H1 (cell line): ENCODE measurements at regions not wholly inside any gene's neighbourhood (a gene's known extent, or its start where the extent isn't known, plus 50 kb on each side); places are given as distances from the start of the nearest gene placed in this dataset.

Experiments
- CTCF ChIA-PET: fragments of 300-600 bp; sonication (Branson Sonifier 250); formaldehyde crosslinking; loops from one replicate; lab custom pipeline; 2021; ENCODE audit not compliant: partially characterized antibody; lab: Charles Lee
- POLR2A ChIA-PET: fragments of 300-600 bp; sonication (Branson Sonifier 250); formaldehyde crosslinking; loops from one replicate; lab custom pipeline; 2021; ENCODE audit warnings: inconsistent platforms; ENCODE audit not compliant: partially characterized antibody; lab: Charles Lee
- DNase-seq, 2 experiments: peaks; one replicate each; pipeline versions ENCODE4 v3.0.0 to v3.0.0-alpha.2; 2010 to 2022; ENCODE audit warnings: low spot score in 2 of 2, low read depth in 1 of 2, mixed read lengths in 1 of 2
- FAIRE-seq: peaks from 2 replicates; lab custom pipeline; 2011; peaks lifted over from hg19 to GRCh38; lab: Jason Lieb, UNC
- H2AFZ ChIP-seq: 2 replicates; pipeline ENCODE4 v1.8.1; 2012; ENCODE audit warnings: low read length, inconsistent platforms
- H2AK5ac ChIP-seq: 2 replicates; pipeline ENCODE4 v1.6.1; 2013; ENCODE audit warnings: low read depth, low read length
- H2BK120ac ChIP-seq: replicated peaks from 2 replicates; pipeline ENCODE3; 2013; ENCODE audit warnings: low read depth, low read length, inconsistent platforms
- H2BK12ac ChIP-seq: 2 replicates; pipeline ENCODE4 v1.6.1; 2013; ENCODE audit warnings: low read depth, low read length
- H2BK15ac ChIP-seq: 2 replicates; pipeline ENCODE4 v1.6.1; 2013; ENCODE audit warnings: low read length
- H2BK20ac ChIP-seq: 2 replicates; pipeline ENCODE4 v1.6.1; 2013; ENCODE audit warnings: low read length
- H2BK5ac ChIP-seq: 2 replicates; pipeline ENCODE4 v1.6.1; 2013; ENCODE audit warnings: low read depth, low read length
- H3K14ac ChIP-seq: 2 replicates; pipeline ENCODE4 v1.6.1; 2013; ENCODE audit warnings: inconsistent platforms; ENCODE audit not compliant: insufficient read length
- H3K18ac ChIP-seq: 2 replicates; pipeline ENCODE4 v1.6.1; 2013; ENCODE audit warnings: low read length; ENCODE audit errors: extremely low read depth
- H3K23ac ChIP-seq: 2 replicates; pipeline ENCODE4 v1.6.1; 2013; ENCODE audit warnings: inconsistent platforms; ENCODE audit not compliant: insufficient read length
- H3K23me2 ChIP-seq: 2 replicates; pipeline ENCODE4 v1.6.1; 2013; ENCODE audit warnings: low read depth, low read length
- H3K27ac ChIP-seq: 2 replicates; pipeline ENCODE4 v1.6.1; 2011; ENCODE audit warnings: low read depth, low read length, inconsistent platforms
- H3K27me3 ChIP-seq, 4 experiments: replicated peaks in 1 of 4; 1 replicate in 1 of 4; 2 replicates in 3 of 4; pipeline versions ENCODE4 v1.6.1 to v1.8.1; 2011 to 2013; ENCODE audit warnings: low read length in 3 of 4, mild to moderate bottlenecking in 3 of 4, inconsistent platforms in 2 of 4, mixed read lengths in 2 of 4, moderate library complexity in 1 of 4; ENCODE audit not compliant: control insufficient read depth in 3 of 4, insufficient read depth in 3 of 4; ENCODE audit errors: extremely low read depth in 1 of 4
- H3K36me3 ChIP-seq, 4 experiments: 2 replicates each; pipeline versions ENCODE4 v1.6.1 to v1.8.1; 2011 to 2013; ENCODE audit warnings: mild to moderate bottlenecking in 4 of 4, low read length in 3 of 4, moderate library complexity in 2 of 4, control low read depth in 1 of 4, inconsistent platforms in 1 of 4; ENCODE audit not compliant: insufficient read depth in 4 of 4, control insufficient read depth in 2 of 4
- H3K4ac ChIP-seq: replicated peaks from 2 replicates; pipeline ENCODE3; 2013; ENCODE audit warnings: low read length, low read depth, mixed read lengths, inconsistent platforms; ENCODE audit not compliant: insufficient read length
- H3K4me1 ChIP-seq, 4 experiments: replicated peaks in 1 of 4; 1 replicate in 1 of 4; 2 replicates in 3 of 4; pipeline versions ENCODE4 v1.6.1 to v1.8.1; 2011 to 2013; ENCODE audit warnings: low read length in 3 of 4, inconsistent platforms in 2 of 4, mixed read lengths in 1 of 4; ENCODE audit not compliant: insufficient read depth in 4 of 4, control insufficient read depth in 3 of 4
- H3K4me2 ChIP-seq, 2 experiments: 2 replicates each; pipeline versions ENCODE4 v1.6.1 to v1.8.1; 2011 to 2013; ENCODE audit warnings: low read depth in 2 of 2, low read length in 2 of 2, control low read depth in 1 of 2, inconsistent platforms in 1 of 2, mild to moderate bottlenecking in 1 of 2; ENCODE audit not compliant: insufficient read depth in 1 of 2
- H3K4me3 ChIP-seq, 4 experiments: fragments of 200-600, 300-600 bp in 1 of 4; sonication (generic), shearing (Covaris generic), sonication (Bioruptor Twin) in 1 of 4; 2 replicates each; pipeline versions ENCODE4 v1.5.1 to v1.8.1; 2011 to 2016; ENCODE audit warnings: low read length in 4 of 4, low read depth in 3 of 4, control low read depth in 2 of 4, inconsistent platforms in 2 of 4, mild to moderate bottlenecking in 2 of 4, mixed read lengths in 1 of 4, moderate library complexity in 1 of 4; ENCODE audit not compliant: insufficient read depth in 2 of 4; ENCODE audit errors: extremely low read depth in 1 of 4
- H3K56ac ChIP-seq: replicated peaks from 2 replicates; pipeline ENCODE3; 2013; ENCODE audit warnings: low read depth, mild to moderate bottlenecking, mixed read lengths, low read length, inconsistent platforms; ENCODE audit not compliant: insufficient read length
- H3K79me1 ChIP-seq: 2 replicates; pipeline ENCODE4 v1.6.1; 2013; ENCODE audit warnings: low read depth, low read length, control low read depth
- H3K79me2 ChIP-seq, 2 experiments: 2 replicates each; pipeline versions ENCODE4 v1.6.1 to v1.8.1; 2012 to 2013; ENCODE audit warnings: low read length in 2 of 2, mild to moderate bottlenecking in 2 of 2, inconsistent platforms in 1 of 2; ENCODE audit not compliant: insufficient read depth in 2 of 2, control insufficient read depth in 1 of 2
- H3K9ac ChIP-seq, 4 experiments: replicated peaks in 1 of 4; 1 replicate in 1 of 4; 2 replicates in 3 of 4; pipeline versions ENCODE4 v1.6.1 to v1.8.1; 2011 to 2013; ENCODE audit warnings: low read depth in 3 of 4, low read length in 3 of 4, control low read depth in 2 of 4, mild to moderate bottlenecking in 2 of 4, moderate library complexity in 2 of 4, inconsistent platforms in 1 of 4; ENCODE audit errors: extremely low read depth in 1 of 4
- H3K9me3 ChIP-seq, 2 experiments: 2 replicates each; pipeline versions ENCODE4 v1.6.1 to v1.8.1; 2012 to 2013; ENCODE audit warnings: mild to moderate bottlenecking in 2 of 2, moderate library complexity in 2 of 2, control low read depth in 1 of 2, inconsistent platforms in 1 of 2, low read depth in 1 of 2, low read length in 1 of 2, mixed read lengths in 1 of 2; ENCODE audit not compliant: insufficient read depth in 2 of 2
- H4K20me1 ChIP-seq, 2 experiments: replicated peaks in 1 of 2; 2 replicates each; pipeline versions ENCODE3 to v1.8.1; 2011 to 2013; ENCODE audit warnings: inconsistent platforms in 2 of 2, low read length in 2 of 2, mild to moderate bottlenecking in 1 of 2; ENCODE audit not compliant: insufficient read depth in 2 of 2, control insufficient read depth in 1 of 2
- H4K5ac ChIP-seq: 2 replicates; pipeline ENCODE4 v1.6.1; 2013; ENCODE audit warnings: low read length, low read depth, mixed read lengths, inconsistent platforms; ENCODE audit not compliant: insufficient read length
- H4K8ac ChIP-seq: 2 replicates; pipeline ENCODE4 v1.8.0; 2013; ENCODE audit warnings: mild to moderate bottlenecking, moderate library complexity, low read length, inconsistent platforms; ENCODE audit not compliant: insufficient read depth; ENCODE audit errors: extremely low read depth
- H4K91ac ChIP-seq: replicated peaks from 2 replicates; pipeline ENCODE3; 2013; ENCODE audit warnings: low read length, mixed read lengths, inconsistent platforms; ENCODE audit not compliant: insufficient read length
- ATF3 ChIP-seq: IDR thresholded peaks from 2 replicates; pipeline ENCODE4 v1.6.1; 2011; ENCODE audit warnings: low read depth, mild to moderate bottlenecking, low read length; ENCODE audit not compliant: insufficient read depth
- BACH1 ChIP-seq: IDR thresholded peaks from 2 replicates; pipeline ENCODE4 v1.6.1; 2012; ENCODE audit warnings: low read length, improper control_type of control experiment
- CBX8 ChIP-seq: fragments of 300-800, 300-1000 bp; sonication (generic); IDR thresholded peaks from 2 replicates; pipeline ENCODE4 v1.7.1; 2016; ENCODE audit warnings: low read depth, low read length, borderline replicate concordance
- CTBP2 ChIP-seq: IDR thresholded peaks from 2 replicates; pipeline ENCODE4 v1.7.0; 2011; ENCODE audit warnings: borderline replicate concordance, mild to moderate bottlenecking, moderate library complexity, mixed read lengths, low read length; ENCODE audit not compliant: insufficient read depth, insufficient read length
- CTCF ChIP-seq, 3 experiments: IDR thresholded peaks; 1 replicate in 2 of 3; 2 replicates in 1 of 3; pipeline versions ENCODE4 v1.5.1 to v1.6.1; 2011; ENCODE audit warnings: low read length in 3 of 3, mild to moderate bottlenecking in 3 of 3, inconsistent platforms in 2 of 3, low read depth in 1 of 3, moderate library complexity in 1 of 3; ENCODE audit not compliant: insufficient read depth in 1 of 3; ENCODE audit errors: control extremely low read depth in 1 of 3
- EGR1 ChIP-seq: IDR thresholded peaks from 2 replicates; pipeline ENCODE4 v1.6.1; 2011; ENCODE audit warnings: low read depth, low read length, borderline replicate concordance
- HDAC6 ChIP-seq: IDR thresholded peaks from one replicate; pipeline ENCODE4 v1.7.1; 2012; ENCODE audit warnings: low read depth, mild to moderate bottlenecking, inconsistent platforms, low read length, moderate library complexity
- JUN ChIP-seq: IDR thresholded peaks from 2 replicates; pipeline ENCODE4 v1.6.1; 2011; ENCODE audit warnings: low read depth, mild to moderate bottlenecking, improper control_type of control experiment, low read length
- JUND ChIP-seq: IDR thresholded peaks from 2 replicates; pipeline ENCODE4 v1.6.1; 2011; ENCODE audit warnings: mild to moderate bottlenecking, improper control_type of control experiment, low read length
- RAD21 ChIP-seq, 2 experiments: IDR thresholded peaks in 1 of 2; conservative IDR thresholded peaks in 1 of 2; 2 replicates each; pipeline ENCODE4 v1.6.1; 2011; ENCODE audit warnings: low read depth in 2 of 2, low read length in 2 of 2, improper control_type of control experiment in 1 of 2, inconsistent platforms in 1 of 2, mild to moderate bottlenecking in 1 of 2, moderate library complexity in 1 of 2
- SIRT6 ChIP-seq: IDR thresholded peaks from one replicate; pipeline ENCODE4 v1.7.1; 2012; ENCODE audit warnings: low read length, inconsistent platforms
- WGBS, 2 experiments: shearing (Covaris generic) in 1 of 2; methylation state at CpG; one replicate each; pipeline versions ENCODE4 v1.1.6 to v1.1.7; 2013 to 2015; ENCODE audit warnings: low lambda C conversion rate in 2 of 2, mixed read lengths in 2 of 2, inconsistent platforms in 1 of 2, low coverage in 1 of 2, missing lambda C conversion rate in 1 of 2; ENCODE audit not compliant: insufficient replicate concordance in 2 of 2, insufficient coverage in 1 of 2, insufficient read length in 1 of 2; ENCODE audit errors: extremely low coverage in 1 of 2, missing lambda C conversion rate in 1 of 2; 5-methylcytosine and 5-hydroxymethylcytosine counted together

DNA sequence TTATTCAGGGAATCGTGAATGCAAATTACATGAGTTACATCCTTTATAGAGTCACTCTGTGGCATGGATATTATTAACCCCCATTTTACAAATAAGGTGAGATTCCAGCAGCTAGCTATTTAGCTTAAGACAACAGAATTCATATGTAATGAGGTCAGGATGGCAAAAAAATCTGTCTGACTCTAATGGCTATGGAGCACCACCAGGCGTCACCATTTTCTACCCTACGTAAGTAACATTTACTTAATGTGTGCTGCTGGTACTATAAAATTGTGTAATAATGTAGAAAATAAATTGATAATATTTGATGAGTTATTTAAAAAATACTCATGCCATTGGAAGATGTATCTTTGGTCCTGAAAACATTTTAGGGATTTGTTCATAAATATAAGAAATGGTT lies 2040.1 kb upstream of the LRRTM1 start:
- H3K23ac ChIP-seq, result no peak overlapping the region
- CTCF ChIA-PET, result interaction anchor here (0.6 kb wide), 2 partner anchors 20 to 1476 kb away, joined by 3 read pairs; no protein-coding TSS in a partner anchor
- TF ChIP-seq HDAC6 (no peak), CTBP2 (no peak), ATF3 (no peak), CBX8 (no peak), EGR1 (no peak), JUN (0 out of 2 replicates have a peak, but pooled peaks have one; percentile 8), RAD21 (IDR thresholded peaks at IDR 0.05 in 1 of 2, conservative IDR thresholded peaks at IDR 0.05 in 1 of 2; ENCODE audit: low read depth in 2 of 2, low read length in 2 of 2) (peak; percentile 67 to 74), SIRT6 (no peak), BACH1 (no peak), CTCF (IDR thresholded peaks at IDR 0.05; ENCODE audit: control extremely low read depth in 1 of 3, insufficient read depth in 1 of 3, low read depth in 1 of 3, low read length in 3 of 3) (peak in 2 of 3 experiments; percentile 15 to 49; a peak in 2 of 4 replicates), JUND (peak; percentile 58; the same call in 1 of the 2 replicates)
- TF ChIP-seq, all 59 proteins: peak for 4

More for the DNA sequence above, 2040.1 kb upstream of the LRRTM1 start:
- H3K14ac ChIP-seq, result no peak overlapping the region
- H2BK20ac ChIP-seq, result no peak overlapping the region
- H3K23me2 ChIP-seq, result no peaks in the 10 kb centered on the region
- H4K20me1 ChIP-seq, result no peaks in the 10 kb centered on the region
- no peak overlapping the region for H2BK120ac ChIP-seq
- no peak overlapping the region for H2BK12ac ChIP-seq
- H3K4ac ChIP-seq, result no peak overlapping the region
- no peaks in the 10 kb centered on the region for H3K79me2 ChIP-seq
- FAIRE-seq (no peak), DNase-seq (peak in 1 of 2 experiments; percentile 17)
- POLR2A ChIA-PET, result no interaction called here
- no peaks in the 10 kb centered on the region for H3K9me3 ChIP-seq
- H3K79me1 ChIP-seq, result no peaks in the 10 kb centered on the region
- H3K4me1 ChIP-seq, result 0 out of 7 replicates have a peak, but pooled peaks cover 0 to 2% (median 0%) of the 10 kb centered on the region in 4 experiments
- no peak overlapping the region for H4K5ac ChIP-seq
- H3K4me2 ChIP-seq, result no peak overlapping the region
- H2AFZ ChIP-seq, result no peak overlapping the region
- no peak overlapping the region for H2BK5ac ChIP-seq
- H3K27ac ChIP-seq, result no peak overlapping the region
- H3K27me3 ChIP-seq, result no peaks in the 10 kb centered on the region
- no peak overlapping the region for H4K8ac ChIP-seq
- no peak overlapping the region for H3K4me3 ChIP-seq
- no peaks in the 10 kb centered on the region for H3K36me3 ChIP-seq
- H3K18ac ChIP-seq, result no peak overlapping the region
- H2AK5ac ChIP-seq, result no peak overlapping the region
- no peak overlapping the region for H4K91ac ChIP-seq
- H2BK15ac ChIP-seq, result no peak overlapping the region
- 68% methylated on average over 3 of the region's 3 CpGs; no CpG with 5 or more reads in 1 of the 2 experiments for WGBS, 2 experiments
- H3K56ac ChIP-seq, result no peak overlapping the region
- H3K9ac ChIP-seq, result no peak overlapping the region
